ENCODE measurements at regions not wholly inside any gene's neighbourhood (a gene's known extent, or its start where the extent isn't known, plus 50 kb on each side); places are given as distances from the start of the nearest gene placed in this dataset.

GRCh38 chr2:220033546-220033945, 406.1 kb downstream of the SLC4A3 start:
- intact Hi-C loops (cut with DNase I) = no loop called here
- H3K9me3 ChIP-seq = no peaks in the 10 kb centered on the region

GRCh38 chr2:220034426-220035130, 407.1 kb downstream of the SLC4A3 start:
- DNase-seq (no peak), FAIRE-seq (no peak), ATAC-seq (peak in 1 of 4 donors; percentile 39)
- no peak overlapping the region for H3K4me3 ChIP-seq
- H3K4me1 ChIP-seq = no peaks in the 10 kb centered on the region
- no peak overlapping the region for H3K27ac ChIP-seq
- intact Hi-C loops (cut with DNase I) = no loop called here
- H3K9me3 ChIP-seq = no peaks in the 10 kb centered on the region
- TF ChIP-seq CTCF (IDR thresholded peaks at IDR 0.05) = no peak
- H3K27me3 ChIP-seq = no peaks in the 10 kb centered on the region
- no peaks in the 10 kb centered on the region for H3K36me3 ChIP-seq

More at GRCh38 chr2:220033546-220033945, 406.1 kb downstream of the SLC4A3 start:
- no peaks in the 10 kb centered on the region for H3K4me1 ChIP-seq
- H3K36me3 ChIP-seq = no peaks in the 10 kb centered on the region
- H3K27me3 ChIP-seq = no peaks in the 10 kb centered on the region
- H3K4me3 ChIP-seq = no peak overlapping the region
- FAIRE-seq = no peak
- H3K27ac ChIP-seq = no peak overlapping the region
- DNase-seq = no peak
- WGBS, 2 donors = 76 to 88% methylated on average over 1 of the region's 1 CpG
- no peak for ATAC-seq
- TF ChIP-seq CTCF (IDR thresholded peaks at IDR 0.05) = no peak

GRCh38 chr2:220036431-220036830, 409.0 kb downstream of the SLC4A3 start:
- Histone ChIP-seq H3K4me3 (no peak overlapping the region), H3K27me3 (no peaks in the 10 kb centered on the region), H3K36me3 (no peaks in the 10 kb centered on the region), H3K27ac (no peak overlapping the region), H3K9me3 (no peaks in the 10 kb centered on the region), H3K4me1 (no peaks in the 10 kb centered on the region)
- no peak for FAIRE-seq
- DNase-seq = no peak
- intact Hi-C loops (cut with DNase I) = no loop called here
- no peak for TF ChIP-seq CTCF (IDR thresholded peaks at IDR 0.05)
- ATAC-seq = no peak

- Histone ChIP-seq H3K27me3 (no peaks in the 10 kb centered on the region), H3K36me3 (no peaks in the 10 kb centered on the region), H3K4me1 (no peaks in the 10 kb centered on the region), H3K9me3 (no peaks in the 10 kb centered on the region), H3K4me3 (no peak overlapping the region), H3K27ac (no peak overlapping the region)
- no peak for TF ChIP-seq CTCF (IDR thresholded peaks at IDR 0.05)
- intact Hi-C loops (cut with DNase I) = no loop called here
- no peak for DNase-seq
- 89 to 94% methylated on average over 5 of the region's 5 CpGs for WGBS, 2 donors
- FAIRE-seq = no peak
- no peak for ATAC-seq
Measured at GRCh38 chr2:220040346-220040745, 412.9 kb downstream of the SLC4A3 start.

- intact Hi-C loops (cut with DNase I) = no loop called here
- Histone ChIP-seq H3K27ac (no peak overlapping the region), H3K9me3 (no peaks in the 10 kb centered on the region), H3K36me3 (no peaks in the 10 kb centered on the region), H3K27me3 (no peaks in the 10 kb centered on the region), H3K4me3 (no peak overlapping the region), H3K4me1 (no peaks in the 10 kb centered on the region)
- 62 to 69% methylated on average over 9 of the region's 9 CpGs for WGBS, 2 donors
- FAIRE-seq = no peak
- TF ChIP-seq CTCF (IDR thresholded peaks at IDR 0.05) = no peak
- no peak for ATAC-seq
- DNase-seq = no peak
Measured at GRCh38 chr2:220041447-220041846, 414.0 kb downstream of the SLC4A3 start.

Data from pancreas (tissue), 10 donors.